Liver (tissue), 8 donors: ENCODE measurements at regions not wholly inside any gene's neighbourhood (a gene's known extent, or its start where the extent isn't known, plus 50 kb on each side); places are given as distances from the start of the nearest gene placed in this dataset.

ENCODE experiments used
- DNase-seq: peaks from one replicate; pipeline ENCODE4 v3.0.0-alpha.2; 2017; ENCODE audit warnings: low spot score
- H3K27ac ChIP-seq, 2 donors: one replicate each; pipeline ENCODE4 v1.7.0; 2013; ENCODE audit warnings: inconsistent platforms in 2 of 2, low read length in 2 of 2, control low read depth in 1 of 2, low read depth in 1 of 2, mild to moderate bottlenecking in 1 of 2
- H3K27me3 ChIP-seq, 4 donors: one replicate each; pipeline versions ENCODE4 v1.6.1 to v1.7.0; 2013; ENCODE audit warnings: low read length in 3 of 4, inconsistent platforms in 1 of 4, mild to moderate bottlenecking in 1 of 4, moderate library complexity in 1 of 4; ENCODE audit not compliant: control insufficient read depth in 4 of 4, insufficient read depth in 4 of 4
- H3K36me3 ChIP-seq, 4 donors: one replicate each; pipeline versions ENCODE4 v1.6.1 to v1.7.0; 2013; ENCODE audit warnings: low read length in 3 of 4, mild to moderate bottlenecking in 3 of 4, low read depth in 1 of 4, moderate library complexity in 1 of 4; ENCODE audit not compliant: control insufficient read depth in 4 of 4, insufficient read depth in 3 of 4
- H3K4me1 ChIP-seq, 4 donors: one replicate each; pipeline versions ENCODE4 v1.6.1 to v1.7.0; 2013; ENCODE audit warnings: low read length in 3 of 4, mild to moderate bottlenecking in 3 of 4, moderate library complexity in 1 of 4; ENCODE audit not compliant: control insufficient read depth in 4 of 4, insufficient read depth in 4 of 4
- H3K4me3 ChIP-seq, 3 donors: one replicate each; pipeline versions ENCODE4 v1.6.1 to v1.7.0; 2013; ENCODE audit warnings: low read length in 3 of 3, control low read depth in 1 of 3, low read depth in 1 of 3, mild to moderate bottlenecking in 1 of 3
- H3K9ac ChIP-seq, 2 donors: one replicate each; pipeline ENCODE4 v1.7.0; 2013; ENCODE audit warnings: low read length in 2 of 2, mild to moderate bottlenecking in 2 of 2, moderate library complexity in 2 of 2, control low read depth in 1 of 2, low read depth in 1 of 2
- H3K9me3 ChIP-seq, 4 donors: one replicate each; pipeline versions ENCODE4 v1.6.1 to v1.7.0; 2013; ENCODE audit warnings: low read length in 3 of 4; ENCODE audit not compliant: control insufficient read depth in 4 of 4
- ATF3 ChIP-seq: IDR thresholded peaks from 2 replicates; pipeline ENCODE4 v1.6.1; 2016; ENCODE audit warnings: antibody characterized with exemption
- EGR1 ChIP-seq, 2 donors: IDR thresholded peaks; 2 replicates each; pipeline ENCODE4 v1.6.1; 2016 to 2018; ENCODE audit warnings: antibody characterized with exemption in 2 of 2, low read depth in 2 of 2
- FOXA1 ChIP-seq: IDR thresholded peaks from 2 replicates; pipeline ENCODE4 v1.6.1; 2016; ENCODE audit warnings: antibody characterized with exemption
- GABPA ChIP-seq, 2 donors: IDR thresholded peaks in 1 of 2; conservative IDR thresholded peaks in 1 of 2; 2 replicates each; pipeline ENCODE4 v1.6.1; 2016; ENCODE audit warnings: antibody characterized with exemption in 2 of 2, mild to moderate bottlenecking in 1 of 2, moderate library complexity in 1 of 2
- HNF4A ChIP-seq, 2 donors: conservative IDR thresholded peaks; 2 replicates each; pipeline ENCODE4 v1.6.1; 2016; ENCODE audit warnings: antibody characterized with exemption in 2 of 2, mild to moderate bottlenecking in 2 of 2
- MAX ChIP-seq: IDR thresholded peaks from 2 replicates; pipeline ENCODE4 v1.6.1; 2016; ENCODE audit warnings: antibody characterized with exemption
- NR2F2 ChIP-seq: IDR thresholded peaks from 2 replicates; pipeline ENCODE4 v1.6.1; 2016; ENCODE audit warnings: antibody characterized with exemption
- RAD21 ChIP-seq, 2 donors: IDR thresholded peaks; 2 replicates each; pipeline ENCODE4 v1.6.1; 2016; ENCODE audit warnings: antibody characterized with exemption in 2 of 2, mild to moderate bottlenecking in 2 of 2
- RXRA ChIP-seq, 2 donors: IDR thresholded peaks; 2 replicates each; pipeline ENCODE4 v1.6.1; 2017 to 2018; ENCODE audit warnings: antibody characterized with exemption in 2 of 2, mild to moderate bottlenecking in 1 of 2
- TAF1 ChIP-seq: conservative IDR thresholded peaks from 2 replicates; pipeline ENCODE4 v1.6.1; 2016; ENCODE audit warnings: antibody characterized with exemption, mild to moderate bottlenecking
- YY1 ChIP-seq: IDR thresholded peaks from 2 replicates; pipeline ENCODE4 v1.6.1; 2016; ENCODE audit warnings: antibody characterized with exemption, mild to moderate bottlenecking
- ZBTB33 ChIP-seq: IDR thresholded peaks from 2 replicates; pipeline ENCODE4 v1.6.1; 2016; ENCODE audit warnings: antibody characterized with exemption
- WGBS: extraction: QIAGEN DNeasy Blood & Tissue Kit; methylation state at CpG from one replicate; pipeline ENCODE4 v1.1.7; 2013; 5-methylcytosine and 5-hydroxymethylcytosine counted together
- TF ChIP-seq, protein P1 (sequence below): IDR thresholded peaks from 2 replicates; pipeline ENCODE4 v1.6.1; 2016; ENCODE audit warnings: antibody characterized with exemption, mild to moderate bottlenecking
- TF ChIP-seq, protein P2 (sequence below): fragments of 150-350 bp; IDR thresholded peaks from 2 replicates; pipeline ENCODE4 v1.5.1; 2017; ENCODE audit warnings: improper control_type of control experiment, low read depth, low read length; ENCODE audit not compliant: missing input control
- donor health status: healthy.
- donor health status: healthy.
- donor health status: healthy.
- donor health status: healthy.
- donor health status: healthy.

- TF ChIP-seq, protein P1, sequence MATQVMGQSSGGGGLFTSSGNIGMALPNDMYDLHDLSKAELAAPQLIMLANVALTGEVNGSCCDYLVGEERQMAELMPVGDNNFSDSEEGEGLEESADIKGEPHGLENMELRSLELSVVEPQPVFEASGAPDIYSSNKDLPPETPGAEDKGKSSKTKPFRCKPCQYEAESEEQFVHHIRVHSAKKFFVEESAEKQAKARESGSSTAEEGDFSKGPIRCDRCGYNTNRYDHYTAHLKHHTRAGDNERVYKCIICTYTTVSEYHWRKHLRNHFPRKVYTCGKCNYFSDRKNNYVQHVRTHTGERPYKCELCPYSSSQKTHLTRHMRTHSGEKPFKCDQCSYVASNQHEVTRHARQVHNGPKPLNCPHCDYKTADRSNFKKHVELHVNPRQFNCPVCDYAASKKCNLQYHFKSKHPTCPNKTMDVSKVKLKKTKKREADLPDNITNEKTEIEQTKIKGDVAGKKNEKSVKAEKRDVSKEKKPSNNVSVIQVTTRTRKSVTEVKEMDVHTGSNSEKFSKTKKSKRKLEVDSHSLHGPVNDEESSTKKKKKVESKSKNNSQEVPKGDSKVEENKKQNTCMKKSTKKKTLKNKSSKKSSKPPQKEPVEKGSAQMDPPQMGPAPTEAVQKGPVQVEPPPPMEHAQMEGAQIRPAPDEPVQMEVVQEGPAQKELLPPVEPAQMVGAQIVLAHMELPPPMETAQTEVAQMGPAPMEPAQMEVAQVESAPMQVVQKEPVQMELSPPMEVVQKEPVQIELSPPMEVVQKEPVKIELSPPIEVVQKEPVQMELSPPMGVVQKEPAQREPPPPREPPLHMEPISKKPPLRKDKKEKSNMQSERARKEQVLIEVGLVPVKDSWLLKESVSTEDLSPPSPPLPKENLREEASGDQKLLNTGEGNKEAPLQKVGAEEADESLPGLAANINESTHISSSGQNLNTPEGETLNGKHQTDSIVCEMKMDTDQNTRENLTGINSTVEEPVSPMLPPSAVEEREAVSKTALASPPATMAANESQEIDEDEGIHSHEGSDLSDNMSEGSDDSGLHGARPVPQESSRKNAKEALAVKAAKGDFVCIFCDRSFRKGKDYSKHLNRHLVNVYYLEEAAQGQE = no peak
- TF ChIP-seq EGR1 (IDR thresholded peaks at IDR 0.05; ENCODE audit: low read depth in 2 of 2) = no peak
These were observed 111.7 kb downstream of the DUSP10 start (continued) for GRCh38 chr1:221630236-221630635.

- H3K9me3 ChIP-seq = no peaks in the 10 kb centered on the region
- H3K27ac ChIP-seq = no peak overlapping the region
- no peak for DNase-seq
- TF ChIP-seq, protein P1 = no peak
- no peak for TF ChIP-seq HNF4A (conservative IDR thresholded peaks at IDR 0.05)
- TF ChIP-seq RAD21 (IDR thresholded peaks at IDR 0.05) = peak in 1 of 2 donors; percentile 27
- no peak for TF ChIP-seq EGR1 (IDR thresholded peaks at IDR 0.05; ENCODE audit: low read depth in 2 of 2)
- TF ChIP-seq YY1 = no peak
- no peaks in the 10 kb centered on the region for H3K4me1 ChIP-seq
- no peaks in the 10 kb centered on the region for H3K36me3 ChIP-seq
- no peak overlapping the region for H3K4me3 ChIP-seq
- no peaks in the 10 kb centered on the region for H3K27me3 ChIP-seq
- H3K9ac ChIP-seq = no peak overlapping the region
These were observed 110.3 kb downstream of the DUSP10 start for GRCh38 chr1:221631556-221631955.

DNA sequence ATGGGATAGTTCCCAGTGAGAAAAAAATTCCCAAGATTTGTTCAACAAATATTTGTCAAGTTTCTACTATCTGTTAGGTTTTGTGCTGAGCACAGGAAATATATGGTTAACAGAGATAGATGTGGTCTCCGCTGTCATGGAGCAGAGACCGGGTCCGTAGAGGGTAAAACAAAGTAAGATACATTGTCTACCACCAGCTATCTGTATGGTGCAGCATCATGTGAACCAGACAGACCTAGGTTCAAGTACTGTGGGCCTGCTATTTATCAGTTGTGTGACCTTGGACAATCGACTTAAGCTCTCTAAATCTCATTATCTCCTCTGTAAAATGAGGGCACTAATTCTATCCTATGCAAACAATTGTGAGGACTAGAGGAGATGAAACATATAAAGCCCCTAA is 109.8 kb downstream of the DUSP10 start:
- Histone ChIP-seq H3K9ac (no peak overlapping the region), H3K4me1 (no peaks in the 10 kb centered on the region), H3K36me3 (no peaks in the 10 kb centered on the region), H3K4me3 (no peak overlapping the region), H3K9me3 (no peaks in the 10 kb centered on the region), H3K27ac (no peak overlapping the region), H3K27me3 (no peaks in the 10 kb centered on the region)
- WGBS = 51% methylated on average over 4 of the region's 4 CpGs
- DNase-seq = no peak
- TF ChIP-seq ATF3 = no peak
- TF ChIP-seq RXRA (IDR thresholded peaks at IDR 0.05) = no peak
- TF ChIP-seq EGR1 (IDR thresholded peaks at IDR 0.05; ENCODE audit: low read depth in 2 of 2) = no peak
- TF ChIP-seq, protein P2, sequence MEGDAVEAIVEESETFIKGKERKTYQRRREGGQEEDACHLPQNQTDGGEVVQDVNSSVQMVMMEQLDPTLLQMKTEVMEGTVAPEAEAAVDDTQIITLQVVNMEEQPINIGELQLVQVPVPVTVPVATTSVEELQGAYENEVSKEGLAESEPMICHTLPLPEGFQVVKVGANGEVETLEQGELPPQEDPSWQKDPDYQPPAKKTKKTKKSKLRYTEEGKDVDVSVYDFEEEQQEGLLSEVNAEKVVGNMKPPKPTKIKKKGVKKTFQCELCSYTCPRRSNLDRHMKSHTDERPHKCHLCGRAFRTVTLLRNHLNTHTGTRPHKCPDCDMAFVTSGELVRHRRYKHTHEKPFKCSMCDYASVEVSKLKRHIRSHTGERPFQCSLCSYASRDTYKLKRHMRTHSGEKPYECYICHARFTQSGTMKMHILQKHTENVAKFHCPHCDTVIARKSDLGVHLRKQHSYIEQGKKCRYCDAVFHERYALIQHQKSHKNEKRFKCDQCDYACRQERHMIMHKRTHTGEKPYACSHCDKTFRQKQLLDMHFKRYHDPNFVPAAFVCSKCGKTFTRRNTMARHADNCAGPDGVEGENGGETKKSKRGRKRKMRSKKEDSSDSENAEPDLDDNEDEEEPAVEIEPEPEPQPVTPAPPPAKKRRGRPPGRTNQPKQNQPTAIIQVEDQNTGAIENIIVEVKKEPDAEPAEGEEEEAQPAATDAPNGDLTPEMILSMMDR = no peak
- no peak for TF ChIP-seq NR2F2
- TF ChIP-seq GABPA (IDR thresholded peaks at IDR 0.05 in 1 of 2, conservative IDR thresholded peaks at IDR 0.05 in 1 of 2) = no peak
- TF ChIP-seq, protein P1 = no peak
- no peak for TF ChIP-seq TAF1
- no peak for TF ChIP-seq RAD21 (IDR thresholded peaks at IDR 0.05)
- TF ChIP-seq YY1 = no peak
- TF ChIP-seq FOXA1 = no peak
- no peak for TF ChIP-seq HNF4A (conservative IDR thresholded peaks at IDR 0.05)
- no peak for TF ChIP-seq MAX
- TF ChIP-seq ZBTB33 = no peak
